Testis (tissue), 2 donors: ENCODE measurements at regions not wholly inside any gene's neighbourhood (a gene's known extent, or its start where the extent isn't known, plus 50 kb on each side); places are given as distances from the start of the nearest gene placed in this dataset.

ENCODE experiments used
- DNase-seq: peaks from one replicate; pipeline ENCODE4 v3.0.0-alpha.2; 2019
- H3K27ac ChIP-seq, 2 donors: fragments of 200-600 bp; sonication (generic); one replicate each; pipeline ENCODE4 v1.5.1; 2019
- H3K27me3 ChIP-seq: fragments of 200-600 bp; sonication (generic); one replicate; pipeline ENCODE4 v1.5.1; 2019
- H3K36me3 ChIP-seq: fragments of 200-600 bp; sonication (generic); one replicate; pipeline ENCODE4 v1.5.1; 2017; ENCODE audit warnings: low read depth; ENCODE audit errors: missing control alignments
- H3K4me1 ChIP-seq: fragments of 200-600 bp; sonication (generic); one replicate; pipeline ENCODE4 v1.5.1; 2019
- H3K4me3 ChIP-seq, 2 donors: fragments of 200-600 bp; sonication (generic); one replicate each; pipeline ENCODE4 v1.5.1; 2017 to 2019
- H3K9me3 ChIP-seq: fragments of 200-600 bp; sonication (generic); one replicate; pipeline ENCODE4 v1.5.1; 2017
- POLR2A ChIP-seq: fragments of 450-650 bp; IDR thresholded peaks from one replicate; pipeline ENCODE4 v1.6.1; 2017; ENCODE audit warnings: antibody characterized with exemption, mild to moderate bottlenecking, moderate library complexity
- WGBS, 2 donors: methylation state at CpG; one replicate each; pipeline ENCODE4 v1.1.5; 2018; 5-methylcytosine and 5-hydroxymethylcytosine counted together
- intact Hi-C: fragments of 100-400 bp; cut with DNase I; formaldehyde crosslinking; loops from one replicate; pipeline ENCODE4 v1.15.1; 2023; ENCODE audit warnings: low total_unique reads
- TF ChIP-seq, protein P1 (sequence below), 3 experiments: fragments of 450-650 bp in 2 of 3; fragments of 200-600 bp in 1 of 3; sonication (generic) in 1 of 3; IDR thresholded peaks; one replicate each; pipeline ENCODE4 v1.5.1; 2016 to 2019; ENCODE audit warnings: antibody characterized with exemption in 3 of 3, mild to moderate bottlenecking in 2 of 3, moderate library complexity in 1 of 3

DNA sequence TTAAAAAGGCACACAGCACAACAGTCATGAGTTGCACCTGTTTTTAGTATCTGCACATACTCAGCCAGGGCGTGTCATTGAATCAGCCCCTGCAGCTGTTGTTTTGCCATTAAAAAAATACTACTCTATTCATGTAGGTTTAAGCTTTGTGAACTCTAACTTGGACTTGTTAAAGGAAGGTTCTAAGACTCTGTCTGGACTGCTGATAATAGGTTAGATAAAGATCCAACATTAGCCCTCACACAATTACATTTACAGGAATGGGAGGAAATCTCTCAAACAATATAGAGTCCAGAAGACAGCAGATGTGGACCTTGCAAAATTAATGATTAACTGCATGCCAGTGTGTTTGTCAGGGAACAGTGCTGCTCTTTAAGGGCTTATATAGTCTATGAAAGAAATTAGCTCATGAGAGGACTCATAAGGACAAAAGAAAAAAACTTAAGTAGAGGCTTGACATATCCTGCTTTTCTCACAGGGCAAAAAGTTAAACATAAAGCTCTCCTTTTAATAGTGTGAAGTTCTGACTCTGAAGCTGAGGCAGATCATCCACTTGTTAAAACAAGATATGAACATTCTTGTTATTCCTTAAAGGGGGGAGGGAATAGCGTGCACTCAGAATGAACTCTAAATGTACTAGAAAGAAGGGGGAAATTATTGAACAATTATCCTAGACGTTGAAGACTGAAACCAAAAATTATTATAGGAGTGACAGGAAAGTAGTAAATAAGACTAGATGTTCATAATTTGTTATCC lies 243.6 kb downstream of the NDFIP2 start:
- Histone ChIP-seq H3K4me1 (no peaks in the 10 kb centered on the region), H3K27ac (no peak overlapping the region), H3K9me3 (no peaks in the 10 kb centered on the region), H3K36me3 (no peaks in the 10 kb centered on the region), H3K27me3 (no peaks in the 10 kb centered on the region), H3K4me3 (no peak overlapping the region)
- 58 to 72% methylated on average over 3 of the region's 3 CpGs for WGBS, 2 donors
- intact Hi-C loops = no loop called here
- TF ChIP-seq, protein P1, sequence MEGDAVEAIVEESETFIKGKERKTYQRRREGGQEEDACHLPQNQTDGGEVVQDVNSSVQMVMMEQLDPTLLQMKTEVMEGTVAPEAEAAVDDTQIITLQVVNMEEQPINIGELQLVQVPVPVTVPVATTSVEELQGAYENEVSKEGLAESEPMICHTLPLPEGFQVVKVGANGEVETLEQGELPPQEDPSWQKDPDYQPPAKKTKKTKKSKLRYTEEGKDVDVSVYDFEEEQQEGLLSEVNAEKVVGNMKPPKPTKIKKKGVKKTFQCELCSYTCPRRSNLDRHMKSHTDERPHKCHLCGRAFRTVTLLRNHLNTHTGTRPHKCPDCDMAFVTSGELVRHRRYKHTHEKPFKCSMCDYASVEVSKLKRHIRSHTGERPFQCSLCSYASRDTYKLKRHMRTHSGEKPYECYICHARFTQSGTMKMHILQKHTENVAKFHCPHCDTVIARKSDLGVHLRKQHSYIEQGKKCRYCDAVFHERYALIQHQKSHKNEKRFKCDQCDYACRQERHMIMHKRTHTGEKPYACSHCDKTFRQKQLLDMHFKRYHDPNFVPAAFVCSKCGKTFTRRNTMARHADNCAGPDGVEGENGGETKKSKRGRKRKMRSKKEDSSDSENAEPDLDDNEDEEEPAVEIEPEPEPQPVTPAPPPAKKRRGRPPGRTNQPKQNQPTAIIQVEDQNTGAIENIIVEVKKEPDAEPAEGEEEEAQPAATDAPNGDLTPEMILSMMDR (IDR thresholded peaks at IDR 0.05) = no peak
- TF ChIP-seq POLR2A = no peak
- no peak for DNase-seq

DNA sequence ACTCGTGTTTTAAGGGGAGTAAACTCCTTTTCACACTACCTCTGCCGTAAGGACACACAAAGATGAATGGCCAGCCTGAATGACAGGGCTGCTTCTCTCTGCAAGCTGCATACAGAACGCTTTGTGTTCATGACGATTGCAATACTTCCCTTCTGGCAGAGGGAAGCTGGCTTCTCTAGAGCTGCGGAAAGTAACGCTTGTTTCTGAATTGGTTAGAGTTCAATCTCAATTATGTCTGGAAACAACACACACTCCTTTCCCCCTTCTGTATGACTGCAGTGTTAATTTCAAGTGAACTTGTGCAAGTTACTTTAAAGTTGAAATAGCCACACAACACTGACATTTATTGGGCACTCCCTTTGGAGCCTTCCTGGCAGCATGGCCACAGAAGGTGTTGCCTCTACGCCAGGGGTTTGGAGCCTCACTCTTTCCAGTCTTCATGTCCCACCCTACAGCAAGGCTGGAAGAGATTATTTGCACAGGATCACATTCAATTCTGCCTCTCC lies 242.6 kb downstream of the NDFIP2 start:
- no peak for TF ChIP-seq POLR2A
- TF ChIP-seq, protein P1 (IDR thresholded peaks at IDR 0.05) = no peak
- intact Hi-C loops = no loop called here
- 55 to 61% methylated on average over 7 of the region's 7 CpGs for WGBS, 2 donors

DNA sequence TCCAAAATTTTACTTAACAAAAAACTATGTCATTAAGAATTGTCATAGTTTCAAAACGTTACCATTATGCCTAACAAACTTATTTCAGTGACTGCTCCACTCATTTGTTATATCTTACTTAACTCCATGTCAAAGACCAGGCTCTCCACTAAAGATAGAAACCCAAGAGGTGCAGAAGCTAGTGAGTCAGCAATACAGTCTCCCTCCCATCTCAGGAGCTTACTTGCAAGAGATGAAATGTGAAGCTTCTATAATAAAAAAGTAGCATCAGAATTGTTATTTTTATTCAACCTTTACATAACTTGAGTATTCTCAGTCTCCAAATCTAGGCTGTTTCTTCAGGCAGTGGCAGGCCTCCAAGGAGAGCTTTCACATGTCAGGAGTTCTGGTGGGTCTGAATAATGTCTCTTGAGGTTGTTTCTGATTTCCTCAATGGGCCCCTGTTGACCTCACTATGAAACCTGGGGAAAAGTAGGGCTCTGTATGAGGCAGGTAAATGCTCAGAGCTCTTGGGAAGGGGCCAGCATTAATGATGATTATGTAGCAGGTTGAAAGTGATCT lies 242.0 kb downstream of the NDFIP2 start:
- H3K27ac ChIP-seq = no peak overlapping the region

More for the DNA sequence above, 242.6 kb downstream of the NDFIP2 start:
- no peaks in the 10 kb centered on the region for H3K27me3 ChIP-seq
- H3K27ac ChIP-seq = no peak overlapping the region
- no peak for DNase-seq
- no peaks in the 10 kb centered on the region for H3K9me3 ChIP-seq
- no peaks in the 10 kb centered on the region for H3K4me1 ChIP-seq
- H3K4me3 ChIP-seq = no peak overlapping the region
- no peaks in the 10 kb centered on the region for H3K36me3 ChIP-seq

DNA sequence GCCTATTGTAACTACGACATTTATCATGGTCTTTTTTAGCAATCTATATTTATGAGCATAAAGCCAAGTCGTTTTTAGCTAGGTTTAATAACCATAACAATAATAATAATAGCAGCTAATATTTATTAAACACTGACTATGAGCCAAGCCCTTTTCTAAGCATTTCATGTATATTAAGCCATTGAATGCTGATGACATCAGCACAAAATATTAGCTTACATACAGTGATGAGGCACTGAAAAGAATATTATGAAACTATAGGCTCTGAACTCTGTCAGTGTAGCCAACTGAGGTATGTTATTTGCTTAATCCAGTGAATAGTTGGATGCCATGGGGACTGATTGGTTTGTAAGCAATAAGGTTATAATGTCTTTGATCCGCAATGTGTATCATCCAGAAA lies 235.2 kb downstream of the NDFIP2 start:
- WGBS, 2 donors = 78 to 83% methylated on average over 3 of the region's 3 CpGs
- Histone ChIP-seq H3K36me3 (no peaks in the 10 kb centered on the region), H3K4me1 (no peaks in the 10 kb centered on the region), H3K4me3 (no peak overlapping the region), H3K27me3 (no peaks in the 10 kb centered on the region), H3K27ac (no peak overlapping the region), H3K9me3 (no peaks in the 10 kb centered on the region)
- no peak for DNase-seq
- intact Hi-C loops = no loop called here
- TF ChIP-seq POLR2A = no peak
- TF ChIP-seq, protein P1 (IDR thresholded peaks at IDR 0.05) = no peak

More for the DNA sequence above, 242.0 kb downstream of the NDFIP2 start:
- H3K9me3 ChIP-seq = no peaks in the 10 kb centered on the region
- no peak for DNase-seq
- H3K4me3 ChIP-seq = no peak overlapping the region
- H3K4me1 ChIP-seq = no peaks in the 10 kb centered on the region
- no peaks in the 10 kb centered on the region for H3K27me3 ChIP-seq
- H3K36me3 ChIP-seq = no peaks in the 10 kb centered on the region
- no peak for TF ChIP-seq POLR2A
- TF ChIP-seq, protein P1 (IDR thresholded peaks at IDR 0.05) = no peak
- 66 to 73% methylated on average over 1 of the region's 1 CpG for WGBS, 2 donors
- intact Hi-C loops = no loop called here
